Smooth muscle cell (in vitro differentiated cells): ENCODE measurements at regions not wholly inside any gene's neighbourhood (a gene's known extent, or its start where the extent isn't known, plus 50 kb on each side); places are given as distances from the start of the nearest gene placed in this dataset.

Experiments
- DNase-seq: peaks from one replicate; lab custom pipeline; 2025; ENCODE audit not compliant: unreplicated experiment; lab: John Stamatoyannopoulos, UW
- H2AFZ ChIP-seq: fragments of 200-600 bp; sonication (generic); 2 replicates; pipeline ENCODE4 v1.6.0; 2016; ENCODE audit warnings: antibody characterized with exemption, low read depth, mild to moderate bottlenecking
- H3F3A ChIP-seq: fragments of 200-600 bp; sonication (generic); 2 replicates; pipeline ENCODE4 v1.6.0; 2017; ENCODE audit warnings: antibody characterized with exemption, low read depth
- H3K27ac ChIP-seq: fragments of 200-600 bp; sonication (generic); 2 replicates; pipeline ENCODE4 v1.5.1; 2016; ENCODE audit warnings: low read depth, mild to moderate bottlenecking
- H3K27me3 ChIP-seq: fragments of 200-600 bp; sonication (generic); 2 replicates; pipeline ENCODE4 v1.6.1; 2016; ENCODE audit warnings: low read depth, mild to moderate bottlenecking
- H3K36me3 ChIP-seq: fragments of 200-600 bp; sonication (generic); 2 replicates; pipeline ENCODE4 v1.5.1; 2016; ENCODE audit warnings: low read depth
- H3K4me1 ChIP-seq: fragments of 200-600 bp; sonication (generic); 2 replicates; pipeline ENCODE4 v1.5.1; 2016; ENCODE audit warnings: low read depth
- H3K4me2 ChIP-seq: fragments of 200-600 bp; sonication (generic); 2 replicates; pipeline ENCODE4 v1.6.0; 2016; ENCODE audit warnings: mild to moderate bottlenecking
- H3K4me3 ChIP-seq: fragments of 200-600 bp; sonication (generic); 2 replicates; pipeline ENCODE4 v1.5.1; 2016; ENCODE audit warnings: mild to moderate bottlenecking
- H3K79me2 ChIP-seq: fragments of 200-600 bp; sonication (generic); 2 replicates; pipeline ENCODE4 v1.6.0; 2016; ENCODE audit warnings: low read depth, mild to moderate bottlenecking
- H3K9ac ChIP-seq: fragments of 200-600 bp; sonication (generic); 2 replicates; pipeline ENCODE4 v1.6.0; 2016; ENCODE audit warnings: low read depth
- H3K9me3 ChIP-seq: fragments of 200-600 bp; sonication (generic); replicated peaks from 2 replicates; pipeline ENCODE4 v1.5.1; 2016; ENCODE audit warnings: low read depth
- H4K20me1 ChIP-seq: fragments of 200-600 bp; sonication (generic); 2 replicates; pipeline ENCODE4 v1.6.0; 2016; ENCODE audit warnings: low read depth
- CTCF ChIP-seq: fragments of 200-600 bp; sonication (generic); IDR thresholded peaks from 2 replicates; pipeline ENCODE4 v1.5.1; 2017; ENCODE audit warnings: borderline replicate concordance, mild to moderate bottlenecking, antibody characterized with exemption; ENCODE audit not compliant: insufficient read depth, poor library complexity, severe bottlenecking
- WGBS: methylation state at CpG from one replicate; pipeline ENCODE4 v1.1.7; 2016; ENCODE audit warnings: low lambda C conversion rate; 5-methylcytosine and 5-hydroxymethylcytosine counted together

DNA sequence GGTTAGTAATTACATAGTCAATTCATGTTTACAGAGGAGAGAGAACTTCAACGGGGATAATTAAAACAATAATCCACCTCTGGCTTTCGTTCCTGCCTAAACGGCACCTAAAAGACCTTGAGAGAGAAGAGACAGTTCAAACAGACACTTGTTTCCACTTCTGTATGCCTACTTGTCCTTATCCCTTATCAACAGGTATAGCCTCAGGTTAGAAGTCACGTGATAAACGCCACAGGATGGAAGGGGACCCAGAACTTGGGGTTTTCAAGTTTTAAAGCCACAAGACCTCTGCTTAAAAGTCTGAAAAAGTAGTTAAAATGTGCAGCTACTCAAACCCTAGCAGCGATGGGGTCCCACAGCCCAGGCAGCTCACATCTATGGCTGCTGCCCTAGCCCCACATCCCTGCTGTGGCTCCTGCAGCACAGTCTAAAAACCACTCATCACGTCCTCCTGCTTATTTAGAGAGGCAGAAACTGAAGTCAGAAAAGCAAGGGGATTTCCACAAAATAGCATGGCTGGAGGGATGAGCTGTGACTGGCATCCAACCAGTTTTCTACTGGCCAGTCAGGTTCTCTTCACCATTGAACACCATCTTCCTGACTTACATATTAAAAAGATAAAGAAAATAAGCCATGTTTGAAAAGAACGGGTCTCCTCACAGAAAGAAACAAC is 51.2 kb upstream of the SEC16B start:
- Histone ChIP-seq H3K4me1 (no peaks in the 10 kb centered on the region), H4K20me1 (no peaks in the 10 kb centered on the region), H3K27me3 (no peaks in the 10 kb centered on the region), H3K4me3 (no peak overlapping the region), H3K79me2 (no peaks in the 10 kb centered on the region), H3K36me3 (no peaks in the 10 kb centered on the region), H3F3A (no peaks in the 10 kb centered on the region), H2AFZ (no peak overlapping the region), H3K27ac (no peak overlapping the region), H3K9me3 (no peaks in the 10 kb centered on the region), H3K9ac (no peak overlapping the region), H3K4me2 (no peak overlapping the region)
- 80% methylated on average over 8 of the region's 8 CpGs for WGBS
- DNase-seq: no peak
- TF ChIP-seq CTCF: no peak

- Histone ChIP-seq H3K27me3 (no peaks in the 10 kb centered on the region), H3K9ac (no peak overlapping the region), H3K4me3 (no peak overlapping the region), H3K4me2 (no peak overlapping the region), H3K9me3 (no peaks in the 10 kb centered on the region), H3K79me2 (no peaks in the 10 kb centered on the region), H2AFZ (no peak overlapping the region), H3K4me1 (no peaks in the 10 kb centered on the region), H3F3A (no peaks in the 10 kb centered on the region), H3K36me3 (no peaks in the 10 kb centered on the region), H4K20me1 (no peaks in the 10 kb centered on the region), H3K27ac (no peak overlapping the region)
- no peak for DNase-seq
- no peak for TF ChIP-seq CTCF
- WGBS: 95% methylated on average over 4 of the region's 4 CpGs
Measured at GRCh38 chr1:178021950-178022349, 52.1 kb upstream of the SEC16B start.

DNA sequence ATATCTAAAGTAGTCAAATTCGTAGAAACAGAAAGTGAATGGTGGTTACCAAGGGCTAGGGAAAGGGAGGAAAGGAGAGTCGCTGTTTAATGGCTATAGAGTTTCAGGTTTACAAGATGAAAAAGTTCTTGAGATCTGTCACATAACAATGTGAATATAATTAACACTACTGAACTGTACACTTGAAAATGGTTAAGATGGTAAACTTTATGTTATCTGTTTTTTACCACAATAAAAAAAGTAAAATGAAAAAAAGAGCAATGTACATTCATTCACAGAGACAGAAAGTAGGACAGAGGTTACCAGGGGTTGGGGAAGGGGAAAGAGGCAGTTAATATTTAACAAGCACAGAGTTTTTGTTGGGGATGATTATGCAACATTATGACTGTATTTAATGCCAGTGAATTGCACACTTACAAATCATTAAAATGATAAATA is 53.3 kb upstream of the SEC16B start:
- Histone ChIP-seq H3K4me1 (no peaks in the 10 kb centered on the region), H4K20me1 (no peaks in the 10 kb centered on the region), H3K4me3 (no peak overlapping the region), H3K36me3 (no peaks in the 10 kb centered on the region), H3F3A (no peaks in the 10 kb centered on the region), H3K27me3 (no peaks in the 10 kb centered on the region), H3K4me2 (no peak overlapping the region), H3K79me2 (no peaks in the 10 kb centered on the region), H3K9me3 (no peaks in the 10 kb centered on the region), H2AFZ (no peak overlapping the region), H3K9ac (no peak overlapping the region), H3K27ac (no peak overlapping the region)
- 90% methylated on average over 2 of the region's 2 CpGs for WGBS
- DNase-seq: no peak
- TF ChIP-seq CTCF: no peak

GRCh38 chr1:178024504-178024903 is 54.6 kb upstream of the SEC16B start:
- H2AFZ ChIP-seq: no peak overlapping the region
- no peaks in the 10 kb centered on the region for H3K9me3 ChIP-seq
- H3K36me3 ChIP-seq: no peaks in the 10 kb centered on the region
- no peak for TF ChIP-seq CTCF
- H3K4me1 ChIP-seq: no peaks in the 10 kb centered on the region
- no peak overlapping the region for H3K4me2 ChIP-seq
- H3K27ac ChIP-seq: no peak overlapping the region
- no peaks in the 10 kb centered on the region for H3F3A ChIP-seq
- H3K79me2 ChIP-seq: no peaks in the 10 kb centered on the region
- no peak for DNase-seq
- no peaks in the 10 kb centered on the region for H4K20me1 ChIP-seq
- H3K27me3 ChIP-seq: no peaks in the 10 kb centered on the region
- H3K9ac ChIP-seq: no peak overlapping the region
- 91% methylated on average over 3 of the region's 3 CpGs for whole genome bisulfite sequencing
- no peak overlapping the region for H3K4me3 ChIP-seq
